ENCODE measurements at regions not wholly inside any gene's neighbourhood (a gene's known extent, or its start where the extent isn't known, plus 50 kb on each side); places are given as distances from the start of the nearest gene placed in this dataset.

DNA sequence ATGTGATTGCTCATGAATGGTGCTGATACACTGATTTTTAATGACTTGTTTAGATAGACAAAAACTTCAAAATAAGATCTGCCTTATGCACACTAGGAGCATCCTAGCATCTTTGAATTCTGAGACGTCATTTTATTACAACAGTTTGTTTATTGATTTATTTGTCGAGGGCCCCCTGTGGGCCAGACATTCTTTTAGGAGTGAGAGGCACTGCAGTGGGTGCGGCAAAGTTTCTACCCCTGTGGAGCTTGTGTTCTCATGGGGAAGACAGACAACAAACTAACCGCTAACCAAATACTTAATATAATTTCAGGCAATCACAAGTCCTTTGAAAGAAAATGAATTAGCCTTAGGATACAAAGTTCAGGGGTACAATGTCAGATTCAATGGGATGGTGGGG is 363.1 kb downstream of the RPS24 start:
- no peaks in the 10 kb centered on the region for H3K9me3 ChIP-seq (ENCODE audit: low read length)
- no peak overlapping the region for H3K27ac ChIP-seq (ENCODE audit: low read depth, low read length)

DNA sequence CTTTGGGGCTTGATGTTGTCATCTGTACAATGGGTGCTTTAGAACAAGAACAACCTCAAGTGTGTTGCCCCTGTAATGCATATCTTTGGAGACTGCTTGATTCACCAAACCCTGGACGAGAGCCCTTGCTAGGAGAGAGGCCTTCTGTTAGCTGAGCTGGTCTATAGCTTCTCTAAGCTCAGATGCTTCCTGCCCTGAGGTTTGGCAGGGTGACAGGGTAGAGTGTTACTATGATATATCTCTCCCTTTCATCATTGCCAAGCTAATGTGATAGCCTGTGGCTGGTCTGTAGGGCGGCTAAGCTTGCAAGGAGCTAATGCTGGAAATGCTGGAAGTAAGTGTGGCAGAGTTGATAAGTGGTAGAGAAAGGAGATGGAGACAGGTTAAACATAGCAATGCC is 364.1 kb downstream of the RPS24 start:
- Histone ChIP-seq H3K9ac (ENCODE audit: low read length) (no peak overlapping the region), H3K9me3 (ENCODE audit: low read length) (no peaks in the 10 kb centered on the region), H3K4me3 (ENCODE audit: low read depth in 1 of 2, low read length in 2 of 2) (no peak overlapping the region), H3K36me3 (ENCODE audit: insufficient read depth, low read length) (no peaks in the 10 kb centered on the region), H3K27me3 (ENCODE audit: control insufficient read depth in 1 of 2, insufficient read depth in 2 of 2, low read length in 2 of 2) (no peaks in the 10 kb centered on the region), H3K4me1 (ENCODE audit: insufficient read depth, low read length) (no peaks in the 10 kb centered on the region), H3K27ac (ENCODE audit: low read depth, low read length) (no peak overlapping the region)

More for the DNA sequence above, 363.1 kb downstream of the RPS24 start:
- H3K4me3 ChIP-seq (ENCODE audit: low read depth in 1 of 2, low read length in 2 of 2) = no peak overlapping the region
- no peaks in the 10 kb centered on the region for H3K36me3 ChIP-seq (ENCODE audit: insufficient read depth, low read length)
- no peaks in the 10 kb centered on the region for H3K27me3 ChIP-seq (ENCODE audit: control insufficient read depth in 1 of 2, insufficient read depth in 2 of 2, low read length in 2 of 2)
- no peaks in the 10 kb centered on the region for H3K4me1 ChIP-seq (ENCODE audit: insufficient read depth, low read length)
- H3K9ac ChIP-seq (ENCODE audit: low read length) = no peak overlapping the region

DNA sequence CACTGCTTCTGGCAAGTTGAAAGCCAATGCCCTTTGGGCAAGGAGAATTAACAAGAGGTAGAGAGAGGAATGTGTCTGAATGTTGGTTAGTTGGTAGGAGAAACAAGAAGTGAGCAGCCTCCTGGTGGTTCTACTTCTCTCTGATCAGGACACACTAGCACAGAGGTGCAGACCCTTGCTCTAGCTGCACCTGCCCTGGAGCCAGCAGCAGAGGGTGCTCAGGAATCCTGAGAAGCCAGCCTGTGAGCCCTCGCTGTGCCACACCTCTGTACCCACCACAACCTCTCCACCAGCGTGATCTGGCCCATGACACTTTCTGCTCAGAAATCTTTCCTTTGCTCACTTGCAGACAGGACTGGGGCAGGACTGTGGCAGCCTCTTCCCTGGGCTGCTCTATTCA is 364.7 kb downstream of the RPS24 start:
- H3K36me3 ChIP-seq (ENCODE audit: insufficient read depth, low read length) = no peaks in the 10 kb centered on the region
- H3K27ac ChIP-seq (ENCODE audit: low read depth, low read length) = no peak overlapping the region
- H3K27me3 ChIP-seq (ENCODE audit: control insufficient read depth in 1 of 2, insufficient read depth in 2 of 2, low read length in 2 of 2) = no peaks in the 10 kb centered on the region
- H3K4me3 ChIP-seq (ENCODE audit: low read depth in 1 of 2, low read length in 2 of 2) = no peak overlapping the region
- H3K9ac ChIP-seq (ENCODE audit: low read length) = no peak overlapping the region
- H3K9me3 ChIP-seq (ENCODE audit: low read length) = no peaks in the 10 kb centered on the region
- no peaks in the 10 kb centered on the region for H3K4me1 ChIP-seq (ENCODE audit: insufficient read depth, low read length)

DNA sequence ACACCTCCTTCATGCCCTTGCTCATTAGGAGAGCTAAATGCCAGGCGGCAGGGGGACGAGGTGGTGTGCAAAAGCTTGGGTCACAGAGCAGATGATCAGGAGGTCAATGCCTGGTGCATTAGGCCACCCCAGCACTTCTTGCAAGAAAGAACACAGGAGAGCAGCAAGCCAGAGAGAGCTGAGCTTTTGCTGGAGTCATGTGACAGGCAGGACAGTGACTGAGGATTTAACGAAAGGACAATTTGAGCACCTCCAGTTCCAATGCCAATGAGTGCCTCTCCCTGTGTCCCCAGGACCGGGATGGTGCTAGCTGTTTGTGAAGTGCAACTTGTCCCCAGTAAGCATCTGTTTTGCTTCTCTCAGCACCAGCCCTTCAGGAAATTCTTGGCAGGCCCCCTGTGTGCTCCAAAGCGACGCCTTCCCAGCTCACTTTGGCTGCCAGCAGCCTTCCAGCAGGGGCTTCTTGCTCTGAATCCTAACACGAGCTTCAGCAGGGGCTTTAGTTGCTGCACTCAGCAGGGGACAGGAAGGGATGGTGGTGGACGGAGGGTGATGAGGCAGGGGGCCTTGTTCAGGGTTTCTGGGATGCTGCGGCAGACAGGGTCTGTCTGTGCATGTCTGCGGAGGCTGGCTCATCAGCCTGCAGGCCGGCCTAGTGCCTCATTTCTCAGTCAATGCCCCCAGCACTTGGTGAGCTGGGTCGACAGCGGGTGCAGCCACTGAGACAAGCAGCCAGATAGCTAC is 368.1 kb downstream of the RPS24 start:
- H3K9me3 ChIP-seq (ENCODE audit: low read length) = no peaks in the 10 kb centered on the region
- no peak overlapping the region for H3K27ac ChIP-seq (ENCODE audit: low read depth, low read length)

DNA sequence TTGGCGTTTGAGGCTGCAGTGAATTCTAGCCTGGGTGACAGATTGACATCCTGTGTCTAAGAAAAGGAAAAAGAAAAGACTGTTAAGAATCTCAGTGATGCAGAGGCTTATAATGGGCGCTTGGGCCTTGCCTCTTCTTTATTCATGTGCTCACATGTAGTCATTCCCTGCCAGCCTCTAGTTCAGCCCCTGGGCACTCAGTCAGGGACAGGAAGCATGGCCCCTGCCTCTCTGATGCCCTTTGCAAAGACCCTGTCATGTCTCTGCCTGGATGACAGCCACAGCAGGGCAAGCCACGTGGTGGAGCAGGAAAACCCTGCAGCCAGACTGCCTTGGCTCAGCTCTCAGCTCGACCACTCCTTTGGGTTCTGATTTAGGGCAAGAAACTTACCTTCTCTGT is 368.9 kb downstream of the RPS24 start:
- H3K9ac ChIP-seq (ENCODE audit: low read length) = no peak overlapping the region
- no peaks in the 10 kb centered on the region for H3K27me3 ChIP-seq (ENCODE audit: control insufficient read depth in 1 of 2, insufficient read depth in 2 of 2, low read length in 2 of 2)
- H3K4me3 ChIP-seq (ENCODE audit: low read depth in 1 of 2, low read length in 2 of 2) = no peak overlapping the region
- H3K36me3 ChIP-seq (ENCODE audit: insufficient read depth, low read length) = no peaks in the 10 kb centered on the region
- peaks cover 13% of the 10 kb centered on the region for H3K4me1 ChIP-seq (ENCODE audit: insufficient read depth, low read length)
- no peaks in the 10 kb centered on the region for H3K9me3 ChIP-seq (ENCODE audit: low read length)
- no peak overlapping the region for H3K27ac ChIP-seq (ENCODE audit: low read depth, low read length)

More for the DNA sequence above, 368.1 kb downstream of the RPS24 start:
- Histone ChIP-seq H3K27me3 (ENCODE audit: control insufficient read depth in 1 of 2, insufficient read depth in 2 of 2, low read length in 2 of 2) (no peaks in the 10 kb centered on the region), H3K36me3 (ENCODE audit: insufficient read depth, low read length) (no peaks in the 10 kb centered on the region), H3K4me1 (ENCODE audit: insufficient read depth, low read length) (peaks cover 5% of the 10 kb centered on the region), H3K4me3 (ENCODE audit: low read depth in 1 of 2, low read length in 2 of 2) (no peak overlapping the region), H3K9ac (ENCODE audit: low read length) (no peak overlapping the region)

DNA sequence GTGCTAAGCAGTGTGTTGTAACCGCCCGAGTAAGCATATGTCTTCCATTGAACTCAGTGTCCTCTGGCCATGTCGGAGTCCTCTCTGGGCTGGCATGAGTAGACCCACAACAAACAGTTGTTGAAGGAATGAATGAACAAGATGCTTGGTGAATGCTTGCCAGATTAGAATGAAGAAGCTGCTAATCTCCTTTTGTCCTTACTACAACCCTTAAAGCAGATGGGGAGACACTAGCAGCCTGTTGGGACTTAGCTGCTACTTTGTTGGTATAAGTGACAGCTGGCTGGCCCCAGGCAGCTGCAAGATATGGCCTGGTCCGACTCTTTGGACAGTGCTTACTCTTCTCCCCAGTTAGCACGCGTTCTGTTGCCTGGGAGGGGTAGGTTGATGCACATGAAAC is 370.1 kb downstream of the RPS24 start:
- Histone ChIP-seq H3K9me3 (ENCODE audit: low read length) (no peaks in the 10 kb centered on the region), H3K4me3 (ENCODE audit: low read depth in 1 of 2, low read length in 2 of 2) (no peak overlapping the region), H3K9ac (ENCODE audit: low read length) (no peak overlapping the region), H3K4me1 (ENCODE audit: insufficient read depth, low read length) (peaks cover 24% of the 10 kb centered on the region), H3K27me3 (ENCODE audit: control insufficient read depth in 1 of 2, insufficient read depth in 2 of 2, low read length in 2 of 2) (no peaks in the 10 kb centered on the region), H3K36me3 (ENCODE audit: insufficient read depth, low read length) (no peaks in the 10 kb centered on the region), H3K27ac (ENCODE audit: low read depth, low read length) (no peak overlapping the region)

DNA sequence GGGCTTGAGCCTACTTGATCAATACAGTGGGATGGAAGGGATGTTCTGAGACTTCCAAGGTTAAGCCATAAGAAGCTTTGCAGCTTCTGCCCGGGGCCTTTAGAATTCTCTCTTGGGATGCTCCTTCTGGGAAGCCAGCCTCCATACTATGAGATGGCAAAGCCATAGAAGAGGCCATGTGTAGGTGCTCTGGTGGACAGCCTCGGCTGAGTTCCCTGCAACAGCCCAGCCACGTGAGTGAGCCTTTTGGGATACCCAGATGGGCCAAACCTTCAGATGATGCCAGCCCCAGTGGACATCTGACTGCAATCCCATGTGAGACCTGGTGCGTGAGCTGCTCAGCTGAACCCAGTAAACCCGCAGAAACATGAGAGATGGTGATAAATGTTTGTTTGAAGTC is 370.6 kb downstream of the RPS24 start:
- Histone ChIP-seq H3K27ac (ENCODE audit: low read depth, low read length) (no peak overlapping the region), H3K36me3 (ENCODE audit: insufficient read depth, low read length) (no peaks in the 10 kb centered on the region), H3K9ac (ENCODE audit: low read length) (no peak overlapping the region), H3K4me1 (ENCODE audit: insufficient read depth, low read length) (peaks cover 29% of the 10 kb centered on the region), H3K27me3 (ENCODE audit: control insufficient read depth in 1 of 2, insufficient read depth in 2 of 2, low read length in 2 of 2) (no peaks in the 10 kb centered on the region), H3K4me3 (ENCODE audit: low read depth in 1 of 2, low read length in 2 of 2) (no peak overlapping the region), H3K9me3 (ENCODE audit: low read length) (no peaks in the 10 kb centered on the region)

DNA sequence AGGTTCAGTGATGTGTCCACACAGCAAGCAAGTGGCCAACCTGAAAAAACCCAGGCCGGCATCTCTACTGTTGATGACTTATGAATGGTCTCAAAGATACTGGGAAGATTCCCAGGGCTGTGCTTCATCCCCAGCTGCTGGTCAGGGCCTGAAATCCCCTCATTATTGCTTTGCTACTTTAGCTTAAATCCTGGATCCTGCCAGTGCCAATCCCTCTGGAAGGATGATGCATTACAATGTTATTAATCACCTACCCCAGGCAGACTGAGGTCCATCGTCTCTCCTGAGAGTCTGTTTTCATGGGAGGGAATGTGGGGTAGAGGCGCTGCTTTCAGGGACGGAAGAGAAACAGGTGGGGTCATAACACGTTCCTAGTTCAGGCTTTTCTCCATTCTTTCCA is 371.6 kb downstream of the RPS24 start:
- no peak overlapping the region for H3K27ac ChIP-seq (ENCODE audit: low read depth, low read length)
- no peaks in the 10 kb centered on the region for H3K36me3 ChIP-seq (ENCODE audit: insufficient read depth, low read length)
- no peaks in the 10 kb centered on the region for H3K27me3 ChIP-seq (ENCODE audit: control insufficient read depth in 1 of 2, insufficient read depth in 2 of 2, low read length in 2 of 2)
- H3K4me3 ChIP-seq (ENCODE audit: low read depth in 1 of 2, low read length in 2 of 2) = no peak overlapping the region
- H3K9me3 ChIP-seq (ENCODE audit: low read length) = no peaks in the 10 kb centered on the region
- peaks cover 30% of the 10 kb centered on the region for H3K4me1 ChIP-seq (ENCODE audit: insufficient read depth, low read length)
- H3K9ac ChIP-seq (ENCODE audit: low read length) = no peak overlapping the region

DNA sequence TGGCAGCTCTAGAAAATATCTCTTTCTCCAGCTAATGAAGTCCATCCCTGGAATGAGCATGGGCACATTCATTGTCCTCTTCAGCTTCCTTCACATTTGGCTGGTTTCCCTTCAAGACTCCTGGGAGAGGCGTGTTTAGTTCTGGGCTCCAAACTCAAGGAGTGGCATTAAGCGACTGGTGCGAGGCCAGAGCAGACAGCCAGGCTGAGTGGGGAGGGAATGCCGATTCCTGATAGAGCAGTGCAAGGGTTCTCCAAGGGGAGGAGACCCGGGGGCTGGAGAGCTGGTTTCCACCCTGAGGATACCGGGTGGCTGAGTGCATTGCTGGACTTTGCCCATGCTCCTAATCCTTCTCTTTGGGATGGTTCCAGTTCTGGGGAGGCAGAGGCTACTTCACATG is 372.1 kb downstream of the RPS24 start:
- H3K9ac ChIP-seq (ENCODE audit: low read length) = no peak overlapping the region
- H3K27ac ChIP-seq (ENCODE audit: low read depth, low read length) = no peak overlapping the region
- no peaks in the 10 kb centered on the region for H3K27me3 ChIP-seq (ENCODE audit: control insufficient read depth in 1 of 2, insufficient read depth in 2 of 2, low read length in 2 of 2)
- no peaks in the 10 kb centered on the region for H3K36me3 ChIP-seq (ENCODE audit: insufficient read depth, low read length)
- H3K9me3 ChIP-seq (ENCODE audit: low read length) = no peaks in the 10 kb centered on the region
- H3K4me3 ChIP-seq (ENCODE audit: low read depth in 1 of 2, low read length in 2 of 2) = no peak overlapping the region
- H3K4me1 ChIP-seq (ENCODE audit: insufficient read depth, low read length) = peaks cover 30% of the 10 kb centered on the region

DNA sequence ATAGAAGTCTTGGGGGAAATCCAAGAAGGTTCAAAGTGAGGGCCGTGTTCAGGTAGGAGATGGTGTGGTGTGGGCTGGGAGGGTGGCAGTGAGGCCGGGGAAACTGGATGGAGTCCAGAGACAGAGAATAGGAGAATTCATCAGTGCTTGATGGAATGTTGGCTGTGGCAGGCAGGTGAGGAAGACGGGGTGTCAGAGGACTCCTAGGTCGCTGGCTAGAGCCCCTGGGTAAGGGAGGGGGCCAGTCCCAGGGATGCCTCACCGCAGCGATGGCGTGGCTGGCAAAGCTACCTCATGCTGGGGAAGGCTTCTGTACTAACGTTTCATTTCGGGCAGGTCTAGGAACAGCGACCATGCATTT is 373.0 kb downstream of the RPS24 start:
- no peaks in the 10 kb centered on the region for H3K9me3 ChIP-seq (ENCODE audit: low read length)
- no peaks in the 10 kb centered on the region for H3K36me3 ChIP-seq (ENCODE audit: insufficient read depth, low read length)
- H3K4me1 ChIP-seq (ENCODE audit: insufficient read depth, low read length) = peaks cover 30% of the 10 kb centered on the region
- H3K9ac ChIP-seq (ENCODE audit: low read length) = no peak overlapping the region
- H3K4me3 ChIP-seq (ENCODE audit: low read depth in 1 of 2, low read length in 2 of 2) = no peak overlapping the region
- H3K27me3 ChIP-seq (ENCODE audit: control insufficient read depth in 1 of 2, insufficient read depth in 2 of 2, low read length in 2 of 2) = no peaks in the 10 kb centered on the region
- H3K27ac ChIP-seq (ENCODE audit: low read depth, low read length) = no peak overlapping the region

DNA sequence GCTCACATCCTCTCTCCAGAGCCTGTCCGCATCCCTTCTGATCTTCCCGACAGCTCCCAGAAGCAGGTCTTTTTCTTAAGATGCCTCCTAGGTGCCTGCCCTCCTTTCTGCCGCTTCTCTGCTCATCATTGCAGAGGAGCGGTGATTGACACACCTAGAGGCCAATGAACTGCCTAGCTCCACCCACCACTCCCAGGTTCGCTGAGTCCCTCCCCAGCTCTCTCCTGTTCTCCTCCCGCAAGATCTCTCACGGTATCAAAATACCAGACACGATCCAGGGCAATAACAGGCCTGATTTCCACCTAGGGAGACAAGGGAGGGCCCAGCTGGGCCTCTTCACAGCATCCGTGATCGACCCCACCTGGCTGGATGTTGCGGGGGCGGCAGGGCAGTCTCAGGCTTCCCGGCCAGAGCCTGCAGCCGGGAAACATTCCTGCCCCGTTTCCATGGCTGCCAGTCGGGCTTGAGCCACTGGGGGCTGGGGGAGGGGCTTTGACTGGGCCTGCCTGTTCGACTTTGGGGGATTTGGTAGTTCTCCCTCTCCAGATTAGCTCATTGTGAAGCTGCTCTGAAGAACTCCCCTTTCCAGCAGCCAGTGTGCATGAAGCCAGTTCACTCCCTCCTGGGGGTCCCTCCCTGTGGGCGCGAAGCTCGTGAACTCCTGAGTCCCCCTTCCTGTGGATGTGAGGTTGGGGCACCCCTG is 373.5 kb downstream of the RPS24 start:
- peaks cover 30% of the 10 kb centered on the region for H3K4me1 ChIP-seq (ENCODE audit: insufficient read depth, low read length)
- no peaks in the 10 kb centered on the region for H3K36me3 ChIP-seq (ENCODE audit: insufficient read depth, low read length)
- no peak overlapping the region for H3K27ac ChIP-seq (ENCODE audit: low read depth, low read length)
- no peaks in the 10 kb centered on the region for H3K27me3 ChIP-seq (ENCODE audit: control insufficient read depth in 1 of 2, insufficient read depth in 2 of 2, low read length in 2 of 2)
- no peaks in the 10 kb centered on the region for H3K9me3 ChIP-seq (ENCODE audit: low read length)
- H3K4me3 ChIP-seq (ENCODE audit: low read depth in 1 of 2, low read length in 2 of 2) = peak overlapping the region in 1 of 2 donors; percentile 10
- no peak overlapping the region for H3K9ac ChIP-seq (ENCODE audit: low read length)

DNA sequence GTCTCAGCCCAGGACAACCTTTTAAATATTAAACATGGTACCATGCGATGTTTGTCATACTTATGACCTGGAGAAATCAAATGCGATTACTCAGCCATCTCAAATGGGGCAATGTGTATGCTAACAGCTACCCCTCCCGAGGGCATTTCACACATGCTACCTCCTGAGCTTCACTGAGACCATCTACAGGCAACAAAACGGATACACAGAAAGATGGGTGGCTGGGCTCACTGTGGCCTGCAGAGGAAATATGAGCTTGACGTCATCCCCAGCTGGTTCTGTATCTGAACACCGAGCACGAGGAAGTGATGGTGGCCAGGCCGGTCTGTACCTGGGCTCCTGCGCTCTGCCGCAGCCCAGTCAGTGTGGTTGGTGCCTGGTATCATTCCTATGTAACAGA is 374.3 kb downstream of the RPS24 start:
- no peaks in the 10 kb centered on the region for H3K36me3 ChIP-seq (ENCODE audit: insufficient read depth, low read length)
- no peaks in the 10 kb centered on the region for H3K9me3 ChIP-seq (ENCODE audit: low read length)
- H3K27me3 ChIP-seq (ENCODE audit: control insufficient read depth in 1 of 2, insufficient read depth in 2 of 2, low read length in 2 of 2) = no peaks in the 10 kb centered on the region
- H3K4me3 ChIP-seq (ENCODE audit: low read depth in 1 of 2, low read length in 2 of 2) = no peak overlapping the region
- no peak overlapping the region for H3K27ac ChIP-seq (ENCODE audit: low read depth, low read length)
- H3K9ac ChIP-seq (ENCODE audit: low read length) = no peak overlapping the region
- peaks cover 30% of the 10 kb centered on the region for H3K4me1 ChIP-seq (ENCODE audit: insufficient read depth, low read length)
